SU-DHL-6 (cell line): ENCODE measurements at regions not wholly inside any gene's neighbourhood (a gene's known extent, or its start where the extent isn't known, plus 50 kb on each side); places are given as distances from the start of the nearest gene placed in this dataset.

Experiments
- H2AFZ ChIP-seq: fragments of 200-600 bp; sonication (generic); 2 replicates; pipeline ENCODE4 v1.6.1; 2014; ENCODE audit warnings: low read depth, mild to moderate bottlenecking, moderate library complexity, mixed read lengths, antibody characterized with exemption, low read length; ENCODE audit not compliant: severe bottlenecking
- H3F3A ChIP-seq: fragments of 200-600 bp; shearing (Covaris generic); 2 replicates; pipeline ENCODE4 v1.6.0; 2016; ENCODE audit warnings: antibody characterized with exemption, mild to moderate bottlenecking; ENCODE audit not compliant: insufficient read depth
- H3K27ac ChIP-seq: fragments of 200-600 bp; sonication (generic); 2 replicates; pipeline ENCODE4 v1.5.1; 2016; ENCODE audit warnings: low read depth, mild to moderate bottlenecking, low read length, moderate library complexity, mixed read lengths
- H3K27me3 ChIP-seq: fragments of 200-600 bp; sonication (generic), shearing (Covaris generic); 2 replicates; pipeline ENCODE4 v1.6.0; 2014; ENCODE audit warnings: mild to moderate bottlenecking, low read length
- H3K36me3 ChIP-seq: fragments of 200-600 bp; sonication (generic); 2 replicates; pipeline ENCODE4 v1.6.1; 2014; ENCODE audit warnings: mild to moderate bottlenecking, low read length, mixed read lengths
- H3K4me2 ChIP-seq: fragments of 300-600, 200-600 bp; shearing (Covaris generic), sonication (generic); 2 replicates; pipeline ENCODE4 v1.6.0; 2014; ENCODE audit warnings: low read length, low read depth, mild to moderate bottlenecking; ENCODE audit not compliant: poor library complexity, severe bottlenecking
- H3K4me3 ChIP-seq: fragments of 200-600 bp; sonication (generic); 2 replicates; pipeline ENCODE4 v1.5.1; 2014; ENCODE audit warnings: antibody characterized with exemption, low read length, mild to moderate bottlenecking, mixed read lengths; ENCODE audit not compliant: insufficient read depth, poor library complexity, severe bottlenecking
- H3K79me2 ChIP-seq: fragments of 200-600 bp; sonication (generic); 2 replicates; pipeline ENCODE4 v1.6.1; 2014; ENCODE audit warnings: mild to moderate bottlenecking, low read length, moderate library complexity; ENCODE audit not compliant: insufficient read depth
- H3K9ac ChIP-seq: fragments of 200-600 bp; sonication (generic); 2 replicates; pipeline ENCODE4 v1.7.0; 2014; ENCODE audit warnings: mild to moderate bottlenecking, low read length
- H3K9me2 ChIP-seq: fragments of 200-600 bp; sonication (generic); replicated peaks from 2 replicates; pipeline ENCODE4 v1.6.1; 2014; ENCODE audit warnings: low read length; ENCODE audit not compliant: insufficient read depth
- H3K9me3 ChIP-seq: fragments of 200-600 bp; sonication (generic); 2 replicates; pipeline ENCODE4 v1.6.1; 2014; ENCODE audit warnings: low read length, mixed read lengths; ENCODE audit not compliant: insufficient read depth
- H4K20me1 ChIP-seq: fragments of 200-600 bp; sonication (generic); 2 replicates; pipeline ENCODE4 v1.6.1; 2014; ENCODE audit warnings: low read depth, mild to moderate bottlenecking, antibody characterized with exemption, low read length, moderate library complexity, mixed read lengths
- CTCF ChIP-seq: fragments of 200-600 bp; sonication (generic); IDR thresholded peaks from one replicate; pipeline ENCODE4 v1.5.1; 2017; ENCODE audit warnings: antibody characterized with exemption, mild to moderate bottlenecking, low read length, moderate library complexity; ENCODE audit not compliant: insufficient read depth, poor library complexity, severe bottlenecking
- EZH2phosphoT487 ChIP-seq: fragments of 200-600 bp; sonication (generic), shearing (Covaris generic); conservative IDR thresholded peaks from 2 replicates; pipeline ENCODE4 v1.6.1; 2018; ENCODE audit warnings: mild to moderate bottlenecking, antibody characterized with exemption, low read length, moderate library complexity, mixed read lengths

- H3K27me3 ChIP-seq = no peaks in the 10 kb centered on the region
- no peak overlapping the region for H3K4me2 ChIP-seq
These were observed 160.5 kb upstream of the NSMCE3 start for GRCh38 chr15:29430124-29430523.

GRCh38 chr15:29429584-29429983, 160.0 kb upstream of the NSMCE3 start:
- TF ChIP-seq EZH2phosphoT487 (no peak), CTCF (no peak)
- no peaks in the 10 kb centered on the region for H3K36me3 ChIP-seq

More at GRCh38 chr15:29430124-29430523, 160.5 kb upstream of the NSMCE3 start:
- TF ChIP-seq EZH2phosphoT487 (no peak), CTCF (no peak)
- H3K4me3 ChIP-seq = no peak overlapping the region
- H3K9ac ChIP-seq = no peak overlapping the region
- no peak overlapping the region for H3K27ac ChIP-seq
- H3K9me2 ChIP-seq = no peaks in the 10 kb centered on the region
- no peaks in the 10 kb centered on the region for H3K9me3 ChIP-seq
- H3F3A ChIP-seq = no peaks in the 10 kb centered on the region
- H3K36me3 ChIP-seq = no peaks in the 10 kb centered on the region
- no peak overlapping the region for H2AFZ ChIP-seq
- H4K20me1 ChIP-seq = no peaks in the 10 kb centered on the region
- no peaks in the 10 kb centered on the region for H3K79me2 ChIP-seq

GRCh38 chr15:29428925-29429573, 159.4 kb upstream of the NSMCE3 start:
- Histone ChIP-seq H4K20me1 (no peaks in the 10 kb centered on the region), H3K9me2 (no peaks in the 10 kb centered on the region), H3K9ac (no peak overlapping the region), H3K4me3 (no peak overlapping the region), H3K4me2 (no peak overlapping the region), H3K79me2 (no peaks in the 10 kb centered on the region), H3K36me3 (no peaks in the 10 kb centered on the region), H3F3A (no peaks in the 10 kb centered on the region), H3K9me3 (no peaks in the 10 kb centered on the region), H3K27me3 (no peaks in the 10 kb centered on the region), H2AFZ (no peak overlapping the region), H3K27ac (no peak overlapping the region)
- TF ChIP-seq CTCF (no peak), EZH2phosphoT487 (no peak)

More at GRCh38 chr15:29429584-29429983, 160.0 kb upstream of the NSMCE3 start:
- no peaks in the 10 kb centered on the region for H3K9me2 ChIP-seq
- H3K79me2 ChIP-seq = no peaks in the 10 kb centered on the region
- no peaks in the 10 kb centered on the region for H3F3A ChIP-seq
- H3K9me3 ChIP-seq = no peaks in the 10 kb centered on the region
- no peak overlapping the region for H3K9ac ChIP-seq
- no peak overlapping the region for H3K4me3 ChIP-seq
- H3K4me2 ChIP-seq = no peak overlapping the region
- H2AFZ ChIP-seq = no peak overlapping the region
- no peaks in the 10 kb centered on the region for H3K27me3 ChIP-seq
- no peaks in the 10 kb centered on the region for H4K20me1 ChIP-seq
- H3K27ac ChIP-seq = no peak overlapping the region
